Neural crest cell (in vitro differentiated cells): ENCODE measurements at regions not wholly inside any gene's neighbourhood (a gene's known extent, or its start where the extent isn't known, plus 50 kb on each side); places are given as distances from the start of the nearest gene placed in this dataset.

Experiments
- DNase-seq: peaks from one replicate; pipeline ENCODE4 v3.0.0; 2021; ENCODE audit warnings: low read depth, mixed read lengths, low spot score
- H3K27ac Mint-ChIP-seq: one replicate; pipeline ENCODE4 v1.8.0; 2021; ENCODE audit warnings: mild to moderate bottlenecking, mixed read lengths; ENCODE audit not compliant: unreplicated experiment
- H3K27me3 Mint-ChIP-seq: 2 replicates; pipeline ENCODE4 v1.8.0; 2021; ENCODE audit warnings: low read depth, mild to moderate bottlenecking, mixed read lengths
- H3K36me3 Mint-ChIP-seq: 2 replicates; pipeline ENCODE4 v1.8.0; 2021; ENCODE audit warnings: low read depth, mild to moderate bottlenecking, mixed read lengths
- H3K4me1 Mint-ChIP-seq: 2 replicates; pipeline ENCODE4 v1.8.0; 2021; ENCODE audit warnings: mixed read lengths
- H3K4me3 Mint-ChIP-seq: one replicate; pipeline ENCODE4 v1.8.0; 2021; ENCODE audit warnings: mild to moderate bottlenecking, mixed read lengths
- H3K9me3 Mint-ChIP-seq: 2 replicates; pipeline ENCODE4 v1.8.0; 2021; ENCODE audit warnings: mixed read lengths
- CTCF ChIP-seq: fragments of 200-600 bp; sonication (generic); conservative IDR thresholded peaks from 2 replicates; pipeline ENCODE4 v1.5.0; 2021; ENCODE audit warnings: antibody characterized with exemption, mild to moderate bottlenecking

- peaks cover 6% of the 10 kb centered on the region for H3K4me1 Mint-ChIP-seq
- peaks cover 8% of the 10 kb centered on the region for H3K9me3 Mint-ChIP-seq
These were observed 54.5 kb upstream of the MRPS6 start for GRCh38 chr21:34018910-34019309.

GRCh38 chr21:34018185-34018584 lies 55.2 kb upstream of the MRPS6 start:
- Mint-ChIP-seq H3K9me3 (peaks cover 10% of the 10 kb centered on the region), H3K27ac (no peak overlapping the region), H3K4me1 (peaks cover 6% of the 10 kb centered on the region), H3K36me3 (no peaks in the 10 kb centered on the region), H3K27me3 (no peaks in the 10 kb centered on the region), H3K4me3 (no peak overlapping the region)
- DNase-seq, result no peak
- TF ChIP-seq CTCF, result no peak

More at GRCh38 chr21:34018910-34019309, 54.5 kb upstream of the MRPS6 start:
- DNase-seq, result no peak
- H3K4me3 Mint-ChIP-seq, result no peak overlapping the region
- H3K27ac Mint-ChIP-seq, result no peak overlapping the region
- no peaks in the 10 kb centered on the region for H3K36me3 Mint-ChIP-seq
- H3K27me3 Mint-ChIP-seq, result no peaks in the 10 kb centered on the region
- TF ChIP-seq CTCF, result no peak

- no peak overlapping the region for H3K4me3 Mint-ChIP-seq
- no peak for TF ChIP-seq CTCF
- H3K4me1 Mint-ChIP-seq, result peaks cover 6% of the 10 kb centered on the region
- H3K27me3 Mint-ChIP-seq, result no peaks in the 10 kb centered on the region
- H3K27ac Mint-ChIP-seq, result no peak overlapping the region
- H3K36me3 Mint-ChIP-seq, result peaks cover under 1% of the 10 kb centered on the region
- peaks cover 10% of the 10 kb centered on the region for H3K9me3 Mint-ChIP-seq
- DNase-seq, result no peak
These were observed 56.1 kb upstream of the MRPS6 start for GRCh38 chr21:34017039-34017961.

GRCh38 chr21:34012640-34013039 lies 60.7 kb upstream of the MRPS6 start:
- no peak for DNase-seq
- H3K27me3 Mint-ChIP-seq, result no peaks in the 10 kb centered on the region

GRCh38 chr21:34011660-34012059 lies 61.7 kb upstream of the MRPS6 start:
- TF ChIP-seq CTCF, result no peak
- no peak overlapping the region for H3K27ac Mint-ChIP-seq
- H3K27me3 Mint-ChIP-seq, result no peaks in the 10 kb centered on the region
- DNase-seq, result no peak
- H3K9me3 Mint-ChIP-seq, result peaks cover 23% of the 10 kb centered on the region
- no peaks in the 10 kb centered on the region for H3K4me1 Mint-ChIP-seq
- no peak overlapping the region for H3K4me3 Mint-ChIP-seq
- H3K36me3 Mint-ChIP-seq, result peaks cover 11% of the 10 kb centered on the region

More at GRCh38 chr21:34012640-34013039, 60.7 kb upstream of the MRPS6 start:
- Mint-ChIP-seq H3K9me3 (peaks cover 17% of the 10 kb centered on the region), H3K4me3 (no peak overlapping the region), H3K36me3 (peaks cover 8% of the 10 kb centered on the region), H3K4me1 (no peaks in the 10 kb centered on the region), H3K27ac (no peak overlapping the region)
- no peak for TF ChIP-seq CTCF
